ENCODE measurements at regions not wholly inside any gene's neighbourhood (a gene's known extent, or its start where the extent isn't known, plus 50 kb on each side); places are given as distances from the start of the nearest gene placed in this dataset.

DNA sequence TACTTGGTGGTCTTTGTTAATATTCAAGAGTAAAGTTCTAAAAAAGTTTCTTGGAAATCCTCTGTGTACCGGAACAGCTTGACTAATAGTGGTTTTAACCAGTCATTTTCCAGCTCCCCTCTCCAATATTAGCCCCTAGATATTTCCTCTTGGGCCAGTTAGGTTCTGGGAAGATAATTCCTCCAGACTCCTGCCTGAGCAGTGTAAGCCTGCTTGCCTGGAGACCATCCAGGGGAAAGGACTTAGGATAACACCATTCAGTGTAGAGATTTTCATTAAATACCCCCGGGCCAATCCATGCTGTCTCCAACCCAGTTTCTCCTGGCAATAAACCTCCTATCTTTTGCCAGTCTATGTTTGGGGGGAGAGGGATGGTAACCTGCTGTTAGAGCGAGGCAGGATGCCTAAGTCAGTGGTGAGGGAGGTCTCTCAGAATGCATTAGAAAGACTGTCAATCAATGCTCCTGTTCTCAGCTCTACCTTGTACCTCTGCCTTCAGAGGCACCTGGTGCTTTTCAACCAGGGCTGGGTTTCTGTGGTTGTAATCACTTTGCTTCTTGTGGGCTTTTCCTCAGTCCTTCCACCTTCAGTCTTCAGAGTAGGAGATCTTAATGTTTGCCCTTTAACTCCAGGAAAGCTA lies 186.4 kb downstream of the RNF152 start:
- Mint-ChIP-seq H3K27ac (no peak overlapping the region), H3K27me3 (ENCODE audit: low read depth) (no peaks in the 10 kb centered on the region), H3K9me3 (peaks cover 3% of the 10 kb centered on the region), H3K4me3 (no peak overlapping the region), H3K4me1 (peaks cover 3% of the 10 kb centered on the region), H3K36me3 (no peaks in the 10 kb centered on the region)
- TF ChIP-seq, protein P1, sequence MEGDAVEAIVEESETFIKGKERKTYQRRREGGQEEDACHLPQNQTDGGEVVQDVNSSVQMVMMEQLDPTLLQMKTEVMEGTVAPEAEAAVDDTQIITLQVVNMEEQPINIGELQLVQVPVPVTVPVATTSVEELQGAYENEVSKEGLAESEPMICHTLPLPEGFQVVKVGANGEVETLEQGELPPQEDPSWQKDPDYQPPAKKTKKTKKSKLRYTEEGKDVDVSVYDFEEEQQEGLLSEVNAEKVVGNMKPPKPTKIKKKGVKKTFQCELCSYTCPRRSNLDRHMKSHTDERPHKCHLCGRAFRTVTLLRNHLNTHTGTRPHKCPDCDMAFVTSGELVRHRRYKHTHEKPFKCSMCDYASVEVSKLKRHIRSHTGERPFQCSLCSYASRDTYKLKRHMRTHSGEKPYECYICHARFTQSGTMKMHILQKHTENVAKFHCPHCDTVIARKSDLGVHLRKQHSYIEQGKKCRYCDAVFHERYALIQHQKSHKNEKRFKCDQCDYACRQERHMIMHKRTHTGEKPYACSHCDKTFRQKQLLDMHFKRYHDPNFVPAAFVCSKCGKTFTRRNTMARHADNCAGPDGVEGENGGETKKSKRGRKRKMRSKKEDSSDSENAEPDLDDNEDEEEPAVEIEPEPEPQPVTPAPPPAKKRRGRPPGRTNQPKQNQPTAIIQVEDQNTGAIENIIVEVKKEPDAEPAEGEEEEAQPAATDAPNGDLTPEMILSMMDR (IDR thresholded peaks at IDR 0.05; ENCODE audit: unreplicated experiment) = no peak
- DNase-seq (ENCODE audit: low spot score in 2 of 2, unreplicated experiment in 2 of 2) = no peak

DNA sequence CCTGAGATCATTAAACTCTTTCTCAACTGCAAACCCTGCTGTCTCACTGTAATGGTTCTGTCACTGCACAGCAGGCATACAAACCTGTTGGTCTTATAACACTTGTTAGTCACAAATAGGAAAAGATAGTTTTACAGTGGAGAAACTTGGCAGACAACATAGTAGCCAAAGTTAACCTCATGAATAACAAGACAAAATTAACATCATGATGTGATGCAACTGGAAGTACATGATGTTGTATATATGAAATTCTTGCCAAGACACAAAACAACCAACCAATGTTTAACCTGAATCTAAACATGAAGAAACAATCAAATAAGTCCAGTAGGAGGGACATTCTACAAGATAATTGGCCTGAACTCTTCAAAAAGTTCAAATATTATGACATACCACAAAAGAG lies 189.3 kb downstream of the RNF152 start:
- Mint-ChIP-seq H3K4me1 (peaks cover 3% of the 10 kb centered on the region), H3K27me3 (ENCODE audit: low read depth) (no peaks in the 10 kb centered on the region), H3K4me3 (no peak overlapping the region), H3K27ac (no peak overlapping the region), H3K9me3 (peaks cover 3% of the 10 kb centered on the region), H3K36me3 (no peaks in the 10 kb centered on the region)
- TF ChIP-seq, protein P1 (IDR thresholded peaks at IDR 0.05; ENCODE audit: unreplicated experiment) = no peak
- no peak for DNase-seq (ENCODE audit: low spot score in 2 of 2, unreplicated experiment in 2 of 2)

DNA sequence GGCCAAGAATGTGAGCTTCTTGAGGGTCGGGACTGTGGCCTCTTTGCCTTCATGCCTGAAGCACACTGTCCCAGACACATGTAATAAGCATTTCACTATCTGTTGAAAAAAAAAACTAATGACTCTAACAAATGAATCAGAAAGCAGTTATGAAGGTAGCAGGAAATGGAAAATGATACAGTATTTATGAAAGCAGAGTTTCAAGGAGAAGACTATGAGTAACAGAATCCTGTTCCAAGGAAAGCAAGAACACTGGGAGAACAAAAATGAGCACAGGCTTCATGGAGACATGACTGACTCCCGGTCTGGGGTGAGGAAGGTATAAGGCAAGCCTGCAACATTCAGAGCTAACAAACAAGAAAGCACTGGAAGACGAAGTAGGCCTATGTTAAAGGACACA lies 190.8 kb downstream of the RNF152 start:
- peaks cover 3% of the 10 kb centered on the region for H3K4me1 Mint-ChIP-seq
- no peaks in the 10 kb centered on the region for H3K36me3 Mint-ChIP-seq
- DNase-seq (ENCODE audit: low spot score in 2 of 2, unreplicated experiment in 2 of 2) = no peak
- no peak overlapping the region for H3K4me3 Mint-ChIP-seq
- peaks cover 3% of the 10 kb centered on the region for H3K9me3 Mint-ChIP-seq
- TF ChIP-seq, protein P1 (IDR thresholded peaks at IDR 0.05; ENCODE audit: unreplicated experiment) = no peak
- no peaks in the 10 kb centered on the region for H3K27me3 Mint-ChIP-seq (ENCODE audit: low read depth)
- no peak overlapping the region for H3K27ac Mint-ChIP-seq

DNA sequence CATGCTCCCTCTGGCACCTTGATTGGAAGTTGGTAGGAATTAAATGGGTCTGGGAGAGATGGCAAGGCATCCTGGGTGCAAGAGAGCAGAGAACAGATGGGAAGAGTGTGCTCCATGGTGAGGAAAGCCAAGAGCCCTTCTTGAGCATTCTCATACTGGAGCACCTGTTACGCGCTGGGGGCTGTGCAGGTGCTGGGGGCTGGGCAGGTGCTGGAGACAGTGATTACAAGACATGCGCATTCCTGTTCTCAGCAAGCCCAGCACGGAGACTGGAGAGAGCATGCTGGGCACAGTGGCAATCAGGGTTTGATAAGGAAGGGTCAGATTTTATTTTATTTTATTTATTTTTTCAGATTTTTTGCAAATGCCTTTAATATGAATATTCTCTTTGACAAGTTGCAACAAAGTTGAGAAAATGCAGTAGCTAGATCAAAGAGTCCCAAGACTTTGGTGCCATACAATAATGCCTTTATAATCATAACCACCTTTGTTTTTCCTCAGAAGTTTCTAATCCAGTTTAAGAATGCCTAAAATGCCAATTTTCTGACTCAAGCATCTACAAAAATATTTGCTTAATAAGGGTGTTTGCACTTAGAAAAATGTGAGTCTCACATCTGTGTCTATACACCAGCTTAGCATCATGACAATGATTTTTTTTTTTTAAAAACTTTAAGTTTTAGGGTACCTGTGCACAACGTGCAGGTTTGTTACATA lies 193.3 kb downstream of the RNF152 start:
- no peaks in the 10 kb centered on the region for H3K36me3 Mint-ChIP-seq
- H3K27me3 Mint-ChIP-seq (ENCODE audit: low read depth) = no peaks in the 10 kb centered on the region
- no peak for DNase-seq (ENCODE audit: low spot score in 2 of 2, unreplicated experiment in 2 of 2)
- H3K4me3 Mint-ChIP-seq = no peak overlapping the region
- H3K27ac Mint-ChIP-seq = no peak overlapping the region
- H3K4me1 Mint-ChIP-seq = peaks cover 3% of the 10 kb centered on the region
- H3K9me3 Mint-ChIP-seq = peaks cover 9% of the 10 kb centered on the region
- TF ChIP-seq, protein P1 (IDR thresholded peaks at IDR 0.05; ENCODE audit: unreplicated experiment) = no peak

DNA sequence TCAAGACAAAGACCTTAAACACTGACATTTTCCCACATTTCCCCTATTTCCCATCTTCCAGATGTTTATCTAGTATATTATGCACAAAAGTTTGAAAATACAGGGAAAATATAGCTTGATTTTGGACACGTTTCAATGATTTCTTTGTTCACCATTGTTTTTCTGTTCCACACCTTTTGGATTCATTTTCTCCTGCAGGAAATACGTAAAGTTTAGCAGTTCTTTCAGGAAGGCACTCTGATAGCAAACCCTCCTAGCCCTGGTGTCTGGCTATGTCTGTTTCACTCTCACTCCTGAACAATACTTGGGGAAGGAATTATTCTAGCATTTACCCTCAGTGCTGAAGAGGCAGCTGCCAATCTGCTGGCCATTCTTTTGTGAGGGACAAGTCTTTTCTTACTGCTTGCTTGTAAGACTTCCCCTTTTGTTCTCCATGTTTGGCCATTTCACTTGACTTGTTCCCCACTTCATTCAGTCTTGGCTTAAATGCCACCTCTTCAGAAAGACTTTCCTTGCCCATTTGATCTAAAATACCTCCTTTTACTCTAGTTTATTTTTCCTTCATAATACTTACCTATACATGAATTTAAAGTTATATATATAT lies 195.4 kb downstream of the RNF152 start:
- H3K27ac Mint-ChIP-seq = no peak overlapping the region

More for the DNA sequence above, 195.4 kb downstream of the RNF152 start:
- no peaks in the 10 kb centered on the region for H3K4me1 Mint-ChIP-seq
- TF ChIP-seq, protein P1 (IDR thresholded peaks at IDR 0.05; ENCODE audit: unreplicated experiment) = no peak
- H3K36me3 Mint-ChIP-seq = no peaks in the 10 kb centered on the region
- no peak for DNase-seq (ENCODE audit: low spot score in 2 of 2, unreplicated experiment in 2 of 2)
- H3K4me3 Mint-ChIP-seq = no peak overlapping the region
- peaks cover 6% of the 10 kb centered on the region for H3K9me3 Mint-ChIP-seq
- no peaks in the 10 kb centered on the region for H3K27me3 Mint-ChIP-seq (ENCODE audit: low read depth)
